B cell (primary cell): ENCODE measurements at regions not wholly inside any gene's neighbourhood (a gene's known extent, or its start where the extent isn't known, plus 50 kb on each side); places are given as distances from the start of the nearest gene placed in this dataset.

Source experiments
- ATAC-seq: fragments of 200-7000 bp; cut with Tn5 transposase; one replicate; pipeline ENCODE4 v1.10.0; 2021; ENCODE audit warnings: low read depth, mild to moderate bottlenecking, moderate number of reproducible peaks, moderate library complexity
- CTCF ChIA-PET: fragments of 350-600 bp; sonication (Branson Sonifier 250); formaldehyde crosslinking; loops from one replicate; lab custom pipeline; 2021; ENCODE audit warnings: antibody characterized with exemption, inconsistent platforms; lab: Charles Lee
- POLR2A ChIA-PET: fragments of 350-600 bp; sonication (Branson Sonifier 250); formaldehyde crosslinking; loops from one replicate; lab custom pipeline; 2021; ENCODE audit warnings: antibody characterized with exemption; lab: Charles Lee
- DNase-seq: peaks from one replicate; pipeline ENCODE4 v3.0.0; 2013
- H2AFZ ChIP-seq: 2 replicates; pipeline ENCODE4 v1.6.1; 2012; ENCODE audit warnings: mild to moderate bottlenecking, low read depth, low read length; ENCODE audit not compliant: insufficient read depth, poor library complexity, severe bottlenecking
- H3K27ac ChIP-seq, 2 donors: 1 replicate in 1 of 2; 2 replicates in 1 of 2; pipeline ENCODE4 v1.5.1; 2012 to 2013; ENCODE audit warnings: low read length in 2 of 2, mild to moderate bottlenecking in 2 of 2, moderate library complexity in 1 of 2
- H3K27me3 ChIP-seq, 4 experiments: fragments of 200-600 bp in 1 of 4; sonication (generic) in 1 of 4; replicated peaks in 1 of 4; 1 replicate in 2 of 4; 2 replicates in 2 of 4; pipeline versions ENCODE4 v1.6.1 to v1.7.0; 2013 to 2016; ENCODE audit warnings: low read length in 3 of 4, mild to moderate bottlenecking in 2 of 4, mixed read lengths in 1 of 4, moderate library complexity in 1 of 4; ENCODE audit not compliant: insufficient read depth in 4 of 4, control insufficient read depth in 3 of 4; ENCODE audit errors: control extremely low read depth in 1 of 4
- H3K36me3 ChIP-seq, 2 experiments: replicated peaks in 1 of 2; 1 replicate in 1 of 2; 2 replicates in 1 of 2; pipeline versions ENCODE4 v1.6.1 to v1.7.1; 2013; ENCODE audit warnings: low read length in 1 of 2; ENCODE audit not compliant: insufficient read depth in 2 of 2, control insufficient read depth in 1 of 2; ENCODE audit errors: control extremely low read depth in 1 of 2, extremely low read depth in 1 of 2
- H3K4me1 ChIP-seq, 2 donors: fragments of 200-600 bp in 1 of 2; sonication (generic) in 1 of 2; 1 replicate in 1 of 2; 2 replicates in 1 of 2; pipeline versions ENCODE4 v1.5.1 to v1.6.1; 2013 to 2017; ENCODE audit warnings: low read length in 2 of 2; ENCODE audit not compliant: control insufficient read depth in 2 of 2, insufficient read depth in 2 of 2
- H3K4me2 ChIP-seq: replicated peaks from 2 replicates; pipeline ENCODE3; 2012; ENCODE audit warnings: mild to moderate bottlenecking, low read depth, low read length; ENCODE audit not compliant: poor library complexity, severe bottlenecking
- H3K4me3 ChIP-seq, 5 experiments: fragments of 200-600 bp in 1 of 5; sonication (generic) in 1 of 5; 1 replicate in 3 of 5; 2 replicates in 2 of 5; pipeline versions ENCODE4 v1.5.1 to v1.7.0; 2011 to 2016; ENCODE audit warnings: low read length in 4 of 5, mild to moderate bottlenecking in 4 of 5, low read depth in 2 of 5, control low read depth in 1 of 5, moderate library complexity in 1 of 5; ENCODE audit not compliant: insufficient read depth in 1 of 5; ENCODE audit errors: control extremely low read depth in 1 of 5, extremely low read depth in 1 of 5
- H3K79me2 ChIP-seq: fragments of 200-600 bp; sonication (generic); one replicate; pipeline ENCODE4 v1.6.0; 2016; ENCODE audit warnings: low read length; ENCODE audit not compliant: control insufficient read depth, insufficient read depth
- H3K9ac ChIP-seq: fragments of 200-600 bp; sonication (generic); 2 replicates; pipeline ENCODE4 v1.6.1; 2017; ENCODE audit warnings: mild to moderate bottlenecking, low read length, moderate library complexity
- H3K9me3 ChIP-seq, 3 donors: one replicate each; pipeline versions ENCODE4 v1.6.1 to v1.7.1; 2013; ENCODE audit warnings: low read length in 2 of 3; ENCODE audit not compliant: control insufficient read depth in 2 of 3, insufficient read depth in 1 of 3; ENCODE audit errors: control extremely low read depth in 1 of 3
- H4K20me1 ChIP-seq: 2 replicates; pipeline ENCODE4 v1.6.0; 2012; ENCODE audit warnings: mild to moderate bottlenecking, low read length; ENCODE audit not compliant: insufficient read depth, control insufficient read depth, poor library complexity, severe bottlenecking
- H3K27ac Mint-ChIP-seq: one replicate; pipeline ENCODE4 v1.8.0; 2021; ENCODE audit warnings: mixed read lengths
- H3K27me3 Mint-ChIP-seq: one replicate; pipeline ENCODE4 v1.8.0; 2021; ENCODE audit warnings: mixed read lengths
- H3K4me1 Mint-ChIP-seq: one replicate; pipeline ENCODE4 v1.8.0; 2021; ENCODE audit warnings: mixed read lengths
- H3K4me3 Mint-ChIP-seq: one replicate; pipeline ENCODE4 v1.8.0; 2021; ENCODE audit warnings: mixed read lengths
- H3K9me3 Mint-ChIP-seq: one replicate; pipeline ENCODE4 v1.8.0; 2022; ENCODE audit warnings: mixed read lengths; ENCODE audit not compliant: insufficient read depth
- EZH2 ChIP-seq: IDR thresholded peaks from 2 replicates; pipeline ENCODE4 v1.6.1; 2012; ENCODE audit warnings: borderline replicate concordance, low read depth, mild to moderate bottlenecking, moderate library complexity, low read length; ENCODE audit not compliant: insufficient read depth, poor library complexity, severe bottlenecking
- WGBS: methylation state at CpG from one replicate; pipeline ENCODE4 v1.1.5; 2013; ENCODE audit warnings: missing lambda C conversion rate; ENCODE audit not compliant: insufficient coverage; 5-methylcytosine and 5-hydroxymethylcytosine counted together
- intact Hi-C: fragments of 100-400 bp; cut with micrococcal nuclease; formaldehyde crosslinking; loops from one replicate; pipeline ENCODE4 v1.10.0; 2022
- TF ChIP-seq, protein P1 (sequence below): fragments of 200-600 bp; IDR thresholded peaks from one replicate; pipeline ENCODE4 v1.8.0; 2022; ENCODE audit warnings: antibody characterized with exemption, mild to moderate bottlenecking

DNA sequence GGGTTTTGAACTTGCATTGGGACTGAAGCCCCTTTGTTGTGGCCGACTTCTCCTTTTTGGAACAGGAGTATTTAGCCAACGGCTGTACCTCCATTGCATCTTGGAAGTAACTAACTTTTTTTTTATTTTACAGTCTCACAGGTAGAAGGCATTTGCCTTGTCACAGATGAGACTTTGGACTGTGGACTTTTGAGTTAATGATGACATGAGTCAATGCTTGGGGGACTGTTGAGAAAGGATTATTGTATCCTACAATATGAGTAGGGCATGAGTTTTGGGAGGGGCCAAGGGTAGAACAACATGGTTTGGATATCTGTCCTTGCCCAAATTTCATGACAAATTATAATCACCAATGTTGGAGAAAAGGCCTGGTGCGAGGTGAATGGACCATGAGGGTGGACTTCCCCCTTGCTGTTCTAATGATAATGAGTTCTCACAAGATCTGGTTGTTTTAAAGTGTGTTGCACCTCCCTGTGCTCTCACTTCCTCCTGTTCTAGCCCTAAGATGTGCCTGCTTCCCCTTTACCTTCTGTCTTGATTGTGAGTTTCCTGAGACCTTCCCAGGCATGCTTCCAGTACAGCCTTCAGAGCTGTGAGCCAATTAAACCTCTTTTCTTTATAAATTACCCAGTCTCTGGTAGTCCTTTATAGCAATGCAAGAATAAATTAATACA lies 1269.4 kb upstream of the CHAC2 start:
- Mint-ChIP-seq H3K9me3 (no peaks in the 10 kb centered on the region), H3K27me3 (no peaks in the 10 kb centered on the region), H3K4me1 (no peaks in the 10 kb centered on the region), H3K27ac (no peak overlapping the region), H3K4me3 (no peak overlapping the region)
- no peak overlapping the region for H3K27ac ChIP-seq
- no peaks in the 10 kb centered on the region for H3K4me1 ChIP-seq
- 83% methylated on average over 1 of the region's 3 CpGs for WGBS
- peaks cover 0 to 11% (median 0%) of the 10 kb centered on the region in 3 donors for H3K9me3 ChIP-seq
- no peak overlapping the region for H3K4me3 ChIP-seq
- intact Hi-C loops = no loop called here
- DNase-seq (no peak), ATAC-seq (no peak)
- H3K4me2 ChIP-seq = no peak overlapping the region
- H4K20me1 ChIP-seq = no peaks in the 10 kb centered on the region
- ChIA-PET CTCF (no interaction called here), POLR2A (no interaction called here)
- no peaks in the 10 kb centered on the region for H3K36me3 ChIP-seq
- no peak overlapping the region for H2AFZ ChIP-seq
- no peaks in the 10 kb centered on the region for H3K79me2 ChIP-seq
- no peak overlapping the region for H3K9ac ChIP-seq
- TF ChIP-seq EZH2 = no peak
- TF ChIP-seq, protein P1, sequence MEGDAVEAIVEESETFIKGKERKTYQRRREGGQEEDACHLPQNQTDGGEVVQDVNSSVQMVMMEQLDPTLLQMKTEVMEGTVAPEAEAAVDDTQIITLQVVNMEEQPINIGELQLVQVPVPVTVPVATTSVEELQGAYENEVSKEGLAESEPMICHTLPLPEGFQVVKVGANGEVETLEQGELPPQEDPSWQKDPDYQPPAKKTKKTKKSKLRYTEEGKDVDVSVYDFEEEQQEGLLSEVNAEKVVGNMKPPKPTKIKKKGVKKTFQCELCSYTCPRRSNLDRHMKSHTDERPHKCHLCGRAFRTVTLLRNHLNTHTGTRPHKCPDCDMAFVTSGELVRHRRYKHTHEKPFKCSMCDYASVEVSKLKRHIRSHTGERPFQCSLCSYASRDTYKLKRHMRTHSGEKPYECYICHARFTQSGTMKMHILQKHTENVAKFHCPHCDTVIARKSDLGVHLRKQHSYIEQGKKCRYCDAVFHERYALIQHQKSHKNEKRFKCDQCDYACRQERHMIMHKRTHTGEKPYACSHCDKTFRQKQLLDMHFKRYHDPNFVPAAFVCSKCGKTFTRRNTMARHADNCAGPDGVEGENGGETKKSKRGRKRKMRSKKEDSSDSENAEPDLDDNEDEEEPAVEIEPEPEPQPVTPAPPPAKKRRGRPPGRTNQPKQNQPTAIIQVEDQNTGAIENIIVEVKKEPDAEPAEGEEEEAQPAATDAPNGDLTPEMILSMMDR = no peak
- no peaks in the 10 kb centered on the region for H3K27me3 ChIP-seq

DNA sequence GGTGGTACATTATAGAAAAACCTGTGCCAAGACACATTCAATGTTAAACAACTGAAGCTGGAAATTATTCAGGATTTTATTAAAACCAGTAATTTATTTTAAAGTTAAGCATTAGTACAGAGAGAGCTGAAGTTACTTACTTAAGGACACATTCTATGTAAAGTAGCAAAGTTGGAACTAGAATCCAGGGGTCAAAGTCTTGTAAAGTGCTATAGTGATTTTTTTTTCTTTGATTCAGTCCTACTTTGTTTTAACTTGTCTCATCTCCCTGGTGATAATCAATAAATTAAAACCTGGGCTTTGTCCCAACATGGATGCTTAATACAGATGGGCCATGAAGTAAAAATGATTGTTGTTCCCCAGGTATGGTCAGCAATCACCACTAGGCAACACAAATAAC lies 1271.8 kb upstream of the CHAC2 start:
- Histone ChIP-seq H3K36me3 (no peaks in the 10 kb centered on the region), H3K4me1 (no peaks in the 10 kb centered on the region), H3K4me3 (no peak overlapping the region), H3K9ac (no peak overlapping the region), H3K4me2 (no peak overlapping the region), H3K27ac (no peak overlapping the region), H4K20me1 (no peaks in the 10 kb centered on the region), H3K27me3 (no peaks in the 10 kb centered on the region), H3K79me2 (no peaks in the 10 kb centered on the region), H3K9me3 (peaks cover 0 to 11% (median 0%) of the 10 kb centered on the region in 3 donors), H2AFZ (no peak overlapping the region)
- H3K9me3 Mint-ChIP-seq = peaks cover 2% of the 10 kb centered on the region
- ATAC-seq (no peak), DNase-seq (no peak)
- H3K27me3 Mint-ChIP-seq = no peaks in the 10 kb centered on the region
- no peak overlapping the region for H3K4me3 Mint-ChIP-seq
- POLR2A ChIA-PET = no interaction called here
- TF ChIP-seq, protein P1 = no peak
- TF ChIP-seq EZH2 = no peak
- CTCF ChIA-PET = no interaction called here
- no peak overlapping the region for H3K27ac Mint-ChIP-seq
- no peaks in the 10 kb centered on the region for H3K4me1 Mint-ChIP-seq
- intact Hi-C loops = no loop called here
